Right lobe of liver (tissue), 4 donors: ENCODE measurements at regions not wholly inside any gene's neighbourhood (a gene's known extent, or its start where the extent isn't known, plus 50 kb on each side); places are given as distances from the start of the nearest gene placed in this dataset.

ENCODE experiments used
- CTCF ChIP-seq, 4 donors: fragments of 200-600 bp in 3 of 4; fragments of 450-650 bp in 1 of 4; IDR thresholded peaks; one replicate each; pipeline versions ENCODE4 v1.5.1 to v1.8.0; 2016 to 2022; ENCODE audit warnings: antibody characterized with exemption in 4 of 4, mild to moderate bottlenecking in 2 of 4
- POLR2A ChIP-seq: fragments of 450-650 bp; IDR thresholded peaks from one replicate; pipeline ENCODE4 v1.6.1; 2017; ENCODE audit warnings: antibody characterized with exemption, mild to moderate bottlenecking
- donor health status: DM: no; HTN: no; CAD: no.
- donor health status: DM: no; HTN: no; CAD: no.
- donor health status: DM: no; HTN: yes; CAD: no.

- TF ChIP-seq CTCF (IDR thresholded peaks at IDR 0.05) (no peak), POLR2A (no peak)
Observed at GRCh38 chr14:65332141-65332871, 80.2 kb upstream of the FUT8 start.
